GM12872 (cell line): ENCODE measurements at regions not wholly inside any gene's neighbourhood (a gene's known extent, or its start where the extent isn't known, plus 50 kb on each side); places are given as distances from the start of the nearest gene placed in this dataset.

Source experiments
- TF ChIP-seq, protein P1 (sequence below): IDR thresholded peaks from 3 replicates; pipeline ENCODE4 v1.5.1; 2011; ENCODE audit warnings: low read depth, mild to moderate bottlenecking, low read length, moderate library complexity; ENCODE audit not compliant: insufficient read depth

GRCh38 chr4:111923786-111924185, 221.5 kb upstream of the FAM241A start:
- TF ChIP-seq, protein P1, sequence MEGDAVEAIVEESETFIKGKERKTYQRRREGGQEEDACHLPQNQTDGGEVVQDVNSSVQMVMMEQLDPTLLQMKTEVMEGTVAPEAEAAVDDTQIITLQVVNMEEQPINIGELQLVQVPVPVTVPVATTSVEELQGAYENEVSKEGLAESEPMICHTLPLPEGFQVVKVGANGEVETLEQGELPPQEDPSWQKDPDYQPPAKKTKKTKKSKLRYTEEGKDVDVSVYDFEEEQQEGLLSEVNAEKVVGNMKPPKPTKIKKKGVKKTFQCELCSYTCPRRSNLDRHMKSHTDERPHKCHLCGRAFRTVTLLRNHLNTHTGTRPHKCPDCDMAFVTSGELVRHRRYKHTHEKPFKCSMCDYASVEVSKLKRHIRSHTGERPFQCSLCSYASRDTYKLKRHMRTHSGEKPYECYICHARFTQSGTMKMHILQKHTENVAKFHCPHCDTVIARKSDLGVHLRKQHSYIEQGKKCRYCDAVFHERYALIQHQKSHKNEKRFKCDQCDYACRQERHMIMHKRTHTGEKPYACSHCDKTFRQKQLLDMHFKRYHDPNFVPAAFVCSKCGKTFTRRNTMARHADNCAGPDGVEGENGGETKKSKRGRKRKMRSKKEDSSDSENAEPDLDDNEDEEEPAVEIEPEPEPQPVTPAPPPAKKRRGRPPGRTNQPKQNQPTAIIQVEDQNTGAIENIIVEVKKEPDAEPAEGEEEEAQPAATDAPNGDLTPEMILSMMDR, result no peak

DNA sequence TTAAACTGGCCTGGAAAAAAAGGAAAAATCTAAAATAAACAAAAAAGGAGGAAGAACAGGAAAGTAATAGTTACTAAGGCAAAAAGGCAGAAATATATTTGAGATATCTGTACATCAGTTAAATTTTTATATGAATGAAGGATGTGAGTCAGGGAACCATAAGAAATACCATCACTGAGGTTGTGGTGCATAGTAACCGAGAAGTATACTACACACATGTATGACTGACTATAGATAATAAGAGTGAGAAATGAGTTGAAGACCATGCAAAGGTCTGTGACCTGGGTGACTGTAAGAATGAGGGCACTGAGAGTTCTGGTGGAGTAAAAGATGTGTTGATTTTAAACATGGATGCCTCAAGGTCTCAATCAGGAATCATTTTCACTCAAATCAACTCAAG, 220.6 kb upstream of the FAM241A start:
- TF ChIP-seq, protein P1, result no peak

DNA sequence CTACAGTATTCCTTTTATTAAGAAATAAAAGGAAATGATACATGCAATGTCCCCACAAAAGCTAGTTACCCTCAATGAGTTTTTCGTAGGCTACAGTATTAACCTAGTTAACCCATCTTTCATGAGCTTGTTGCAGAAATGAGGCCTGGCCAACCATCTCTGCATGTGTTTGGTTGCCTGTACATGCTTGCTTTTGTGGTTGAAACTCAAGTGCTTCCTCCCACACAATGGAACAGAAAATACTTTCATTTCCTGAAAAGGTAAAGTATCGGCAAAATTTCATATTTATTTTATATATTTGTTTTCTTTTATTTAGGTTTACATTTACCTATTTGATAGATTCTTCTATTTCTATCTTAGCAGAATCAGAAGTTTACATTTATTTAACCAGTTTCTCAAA, 214.6 kb upstream of the FAM241A start:
- TF ChIP-seq, protein P1, result no peak

DNA sequence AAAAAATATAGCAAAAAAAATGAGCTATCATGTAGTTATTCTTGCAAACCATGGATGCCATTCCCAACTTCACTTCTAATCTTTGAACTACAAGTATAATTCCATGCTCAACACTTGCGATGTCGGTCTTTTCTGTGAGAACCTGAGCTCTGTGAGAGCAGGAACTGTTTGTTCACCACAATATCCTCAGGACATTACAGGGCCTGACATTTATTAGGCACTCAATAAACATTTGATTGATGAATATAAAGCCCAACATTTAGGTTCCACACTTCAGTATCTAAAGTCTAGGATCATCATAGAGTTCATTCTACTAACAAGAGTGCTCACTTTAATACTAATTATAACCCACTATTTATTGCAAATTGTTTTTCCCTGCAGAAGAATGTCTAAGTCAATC, 211.6 kb upstream of the FAM241A start:
- TF ChIP-seq, protein P1, result no peak

- TF ChIP-seq, protein P1, result no peak
Measured at GRCh38 chr4:111934314-111934713, 210.9 kb upstream of the FAM241A start.

DNA sequence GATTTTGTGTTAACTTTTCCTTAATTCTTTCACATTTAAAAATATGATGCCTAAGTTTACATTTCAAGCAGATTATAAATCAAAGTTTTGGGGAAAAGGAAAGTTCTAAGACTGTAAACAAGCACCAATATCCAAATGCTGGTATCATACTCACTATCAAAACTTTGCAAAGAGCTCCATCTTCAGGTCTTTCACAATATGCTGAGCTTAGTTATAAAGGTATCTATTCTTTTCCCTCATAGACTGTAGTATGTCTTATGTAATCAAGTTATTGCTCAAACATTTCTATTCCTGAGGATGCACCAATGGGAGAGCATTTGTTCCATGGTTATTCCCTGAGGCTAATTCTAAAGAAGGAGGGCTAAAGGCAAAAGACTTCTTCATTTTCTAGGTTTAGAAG, 207.9 kb upstream of the FAM241A start:
- TF ChIP-seq, protein P1, result peak; percentile 49

DNA sequence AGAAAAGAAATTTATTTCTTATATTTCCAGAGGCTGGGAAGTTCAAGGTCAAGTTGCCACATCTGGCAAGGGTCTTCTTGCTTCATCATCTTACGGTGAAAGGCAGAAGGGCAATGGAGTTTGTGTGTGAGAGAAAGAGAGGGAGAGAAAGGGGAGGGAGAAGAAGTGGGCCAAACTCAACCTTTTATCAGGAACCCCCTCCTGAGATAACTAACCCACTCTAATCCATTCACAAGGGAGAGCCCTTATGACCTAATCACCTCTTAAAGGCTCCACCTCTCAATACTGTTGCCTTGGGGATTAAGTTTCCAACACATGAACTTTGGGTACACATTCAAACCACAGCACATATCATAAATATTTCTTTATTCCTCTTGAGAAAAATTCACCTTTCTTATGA, 203.3 kb upstream of the FAM241A start:
- TF ChIP-seq, protein P1, result no peak

GRCh38 chr4:111943796-111944203, 201.5 kb upstream of the FAM241A start:
- TF ChIP-seq, protein P1, result peak; percentile 88
